SH-SY5Y (cell line): ENCODE measurements at regions not wholly inside any gene's neighbourhood (a gene's known extent, or its start where the extent isn't known, plus 50 kb on each side); places are given as distances from the start of the nearest gene placed in this dataset.

Source experiments
- GATA2 ChIP-seq: IDR thresholded peaks from 2 replicates; pipeline ENCODE4 v1.6.1; 2011; ENCODE audit warnings: mild to moderate bottlenecking, low read depth, low read length
- GATA3 ChIP-seq: IDR thresholded peaks from 2 replicates; pipeline ENCODE4 v1.6.1; 2011; ENCODE audit warnings: low read depth, mild to moderate bottlenecking, low read length, moderate library complexity

DNA sequence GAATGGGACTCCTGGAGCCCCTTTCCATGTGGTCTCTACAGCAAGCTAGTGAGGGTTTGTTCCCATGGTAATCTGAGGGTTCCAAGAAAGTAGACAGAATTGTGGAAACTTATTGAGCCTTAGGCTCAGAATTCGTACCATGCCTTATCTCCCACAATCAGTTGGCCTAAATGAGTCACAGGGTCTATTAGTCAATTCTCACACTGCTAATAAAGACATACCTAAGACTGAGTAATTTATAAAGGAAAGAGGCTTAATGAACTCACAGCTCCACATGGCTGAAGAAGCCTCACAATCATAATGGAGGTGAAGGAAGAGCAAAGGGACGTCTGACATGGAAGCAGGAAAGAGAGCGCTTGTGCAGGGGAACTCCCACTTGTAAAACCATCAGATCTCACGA lies 106.6 kb upstream of the CXADR start:
- no peak for TF ChIP-seq GATA2
- TF ChIP-seq GATA3 = no peak
